ENCODE measurements at regions not wholly inside any gene's neighbourhood (a gene's known extent, or its start where the extent isn't known, plus 50 kb on each side); places are given as distances from the start of the nearest gene placed in this dataset.

GRCh38 chr5:124922255-124922975 is 176.0 kb upstream of the ZNF608 start:
- H3K4me3 ChIP-seq (ENCODE audit: low read depth, low read length), result no peak overlapping the region
- no peaks in the 10 kb centered on the region for H3K27me3 ChIP-seq (replicated peaks; ENCODE audit: control insufficient read depth, insufficient read depth, low read length)
- H3K4me3 Mint-ChIP-seq (ENCODE audit: unreplicated experiment), result no peak overlapping the region
- H3K27ac Mint-ChIP-seq (ENCODE audit: unreplicated experiment), result no peak overlapping the region
- intact Hi-C loops (cut with micrococcal nuclease; ENCODE audit: unreplicated experiment), result no loop called here
- peaks cover 1% of the 10 kb centered on the region; the same call in 1 of the 2 replicates for H3K9me3 ChIP-seq
- TF ChIP-seq CTCF (IDR thresholded peaks at IDR 0.05; ENCODE audit: insufficient read depth in 1 of 2, low read depth in 1 of 2, low read length in 1 of 2, severe bottlenecking in 1 of 2, unreplicated experiment in 1 of 2), result no peak
- no peak for DNase-seq
- H3K4me1 Mint-ChIP-seq (ENCODE audit: low read depth, unreplicated experiment), result peaks cover 20% of the 10 kb centered on the region
- H3K36me3 ChIP-seq (ENCODE audit: control insufficient read depth, insufficient read depth, low read length), result no peaks in the 10 kb centered on the region
- H3K9me3 Mint-ChIP-seq (ENCODE audit: unreplicated experiment), result peaks cover 4% of the 10 kb centered on the region
- no peaks in the 10 kb centered on the region for H3K27me3 Mint-ChIP-seq (ENCODE audit: insufficient read depth, unreplicated experiment)
- ChIA-PET POLR2A (no interaction called here), CTCF (no interaction called here)
- H3K4me1 ChIP-seq, result peaks cover 53% of the 10 kb centered on the region
- no TSS peak for BruUV-seq (replicated peaks)
- H3K36me3 Mint-ChIP-seq (ENCODE audit: insufficient read depth, unreplicated experiment), result no peaks in the 10 kb centered on the region

- Mint-ChIP-seq H3K27me3 (ENCODE audit: insufficient read depth, unreplicated experiment) (no peaks in the 10 kb centered on the region), H3K27ac (ENCODE audit: unreplicated experiment) (no peak overlapping the region), H3K4me3 (ENCODE audit: unreplicated experiment) (no peak overlapping the region), H3K36me3 (ENCODE audit: insufficient read depth, unreplicated experiment) (no peaks in the 10 kb centered on the region), H3K4me1 (ENCODE audit: low read depth, unreplicated experiment) (peaks cover 23% of the 10 kb centered on the region), H3K9me3 (ENCODE audit: unreplicated experiment) (peaks cover 8% of the 10 kb centered on the region)
- BruUV-seq (replicated peaks), result no TSS peak
- Histone ChIP-seq H3K36me3 (ENCODE audit: control insufficient read depth, insufficient read depth, low read length) (no peaks in the 10 kb centered on the region), H3K9me3 (peaks cover 5% of the 10 kb centered on the region; the same call in 1 of the 2 replicates), H3K4me1 (peaks cover 53% of the 10 kb centered on the region), H3K4me3 (ENCODE audit: low read depth, low read length) (no peak overlapping the region), H3K27me3 (replicated peaks; ENCODE audit: control insufficient read depth, insufficient read depth, low read length) (no peaks in the 10 kb centered on the region)
- no peak for DNase-seq
- ChIA-PET CTCF (no interaction called here), POLR2A (no interaction called here)
- intact Hi-C loops (cut with micrococcal nuclease; ENCODE audit: unreplicated experiment), result no loop called here
- TF ChIP-seq CTCF (IDR thresholded peaks at IDR 0.05; ENCODE audit: insufficient read depth in 1 of 2, low read depth in 1 of 2, low read length in 1 of 2, severe bottlenecking in 1 of 2, unreplicated experiment in 1 of 2), result no peak
These were observed 176.7 kb upstream of the ZNF608 start for GRCh38 chr5:124923131-124923530.

DNA sequence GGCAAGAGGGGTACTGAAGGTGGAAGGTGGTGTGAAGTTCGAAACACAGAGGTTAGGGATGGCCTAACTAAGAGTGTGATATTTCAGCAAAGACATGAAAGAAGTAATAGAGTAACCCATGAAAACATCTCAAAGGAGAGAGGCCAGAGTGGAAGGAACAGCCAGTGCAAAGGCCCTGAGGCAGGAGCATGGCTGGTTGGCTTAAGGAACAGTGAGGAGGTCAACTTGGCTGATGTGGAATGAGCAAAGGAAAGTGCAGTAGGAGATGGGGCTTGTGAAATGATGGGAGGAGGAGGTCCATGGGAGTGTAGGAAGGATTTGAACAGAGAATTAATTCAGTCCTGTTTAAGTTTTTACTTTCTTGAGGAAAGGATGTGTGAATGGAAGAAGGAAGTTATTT is 178.3 kb upstream of the ZNF608 start:
- no TSS peak for BruUV-seq (replicated peaks)

More for the DNA sequence above, 178.3 kb upstream of the ZNF608 start:
- H3K9me3 Mint-ChIP-seq (ENCODE audit: unreplicated experiment), result peaks cover 8% of the 10 kb centered on the region
- H3K4me3 Mint-ChIP-seq (ENCODE audit: unreplicated experiment), result peak overlapping the region; percentile 12
- DNase-seq, result no peak
- H3K4me3 ChIP-seq (ENCODE audit: low read depth, low read length), result no peak overlapping the region
- no peaks in the 10 kb centered on the region for H3K36me3 Mint-ChIP-seq (ENCODE audit: insufficient read depth, unreplicated experiment)
- ChIA-PET POLR2A (no interaction called here), CTCF (no interaction called here)
- no peaks in the 10 kb centered on the region for H3K27me3 Mint-ChIP-seq (ENCODE audit: insufficient read depth, unreplicated experiment)
- no peak for TF ChIP-seq CTCF (IDR thresholded peaks at IDR 0.05; ENCODE audit: insufficient read depth in 1 of 2, low read depth in 1 of 2, low read length in 1 of 2, severe bottlenecking in 1 of 2, unreplicated experiment in 1 of 2)
- H3K36me3 ChIP-seq (ENCODE audit: control insufficient read depth, insufficient read depth, low read length), result no peaks in the 10 kb centered on the region
- H3K27me3 ChIP-seq (replicated peaks; ENCODE audit: control insufficient read depth, insufficient read depth, low read length), result no peaks in the 10 kb centered on the region
- H3K4me1 ChIP-seq, result peaks cover 50% of the 10 kb centered on the region
- intact Hi-C loops (cut with micrococcal nuclease; ENCODE audit: unreplicated experiment), result loop anchor here (1.0 kb wide), 3 partner anchors 15 to 88 kb away; no protein-coding TSS in a partner anchor
- H3K4me1 Mint-ChIP-seq (ENCODE audit: low read depth, unreplicated experiment), result peaks cover 23% of the 10 kb centered on the region
- peaks cover 5% of the 10 kb centered on the region; the same call in 1 of the 2 replicates for H3K9me3 ChIP-seq
- H3K27ac Mint-ChIP-seq (ENCODE audit: unreplicated experiment), result peak overlapping the region; percentile 57
